Uterus (tissue), 3 donors: ENCODE measurements at regions not wholly inside any gene's neighbourhood (a gene's known extent, or its start where the extent isn't known, plus 50 kb on each side); places are given as distances from the start of the nearest gene placed in this dataset.

Source experiments
- DNase-seq, 2 donors: peaks; one replicate each; pipeline ENCODE4 v3.0.0-alpha.2; 2019 to 2020
- H3K27ac ChIP-seq, 2 donors: fragments of 200-600 bp; sonication (generic); 1 replicate in 1 of 2; 2 replicates in 1 of 2; pipeline ENCODE4 v1.5.1; 2016 to 2018
- H3K27me3 ChIP-seq, 2 donors: fragments of 200-600 bp; sonication (generic); one replicate each; pipeline ENCODE4 v1.5.1; 2018 to 2019; ENCODE audit warnings: control low read depth in 1 of 2
- H3K36me3 ChIP-seq, 2 donors: fragments of 200-600 bp; sonication (generic); one replicate each; pipeline ENCODE4 v1.5.1; 2019; ENCODE audit warnings: control low read depth in 1 of 2
- H3K4me1 ChIP-seq, 2 donors: fragments of 200-600 bp; sonication (generic); one replicate each; pipeline ENCODE4 v1.5.1; 2018 to 2019; ENCODE audit warnings: control low read depth in 1 of 2
- H3K4me3 ChIP-seq, 2 donors: fragments of 200-600 bp; sonication (generic); 1 replicate in 1 of 2; 2 replicates in 1 of 2; pipeline ENCODE4 v1.5.1; 2018 to 2019; ENCODE audit warnings: mild to moderate bottlenecking in 1 of 2
- H3K9me3 ChIP-seq, 2 donors: fragments of 200-600 bp; sonication (generic); one replicate each; pipeline ENCODE4 v1.5.1; 2019; ENCODE audit warnings: control low read depth in 1 of 2
- CTCF ChIP-seq, 4 experiments: fragments of 200-600 bp in 2 of 4; fragments of 450-650 bp in 2 of 4; sonication (generic) in 2 of 4; IDR thresholded peaks; one replicate each; pipeline ENCODE4 v1.5.1; 2016 to 2019; ENCODE audit warnings: antibody characterized with exemption in 4 of 4, mild to moderate bottlenecking in 2 of 4, moderate library complexity in 1 of 4
- POLR2A ChIP-seq, 2 donors: fragments of 450-650 bp; IDR thresholded peaks; one replicate each; pipeline ENCODE4 v1.6.1; 2016; ENCODE audit warnings: antibody characterized with exemption in 2 of 2, mild to moderate bottlenecking in 1 of 2, moderate library complexity in 1 of 2
- intact Hi-C: fragments of 100-400 bp; cut with DNase I; formaldehyde crosslinking; loops from one replicate; pipeline ENCODE4 v1.15.1; 2023; ENCODE audit warnings: low total_unique reads
- donor health status: DM: yes; HTN: yes; CAD: no.

GRCh38 chr11:13120691-13121090, 111.6 kb downstream of the RASSF10 start:
- Histone ChIP-seq H3K4me3 (no peak overlapping the region), H3K27ac (no peak overlapping the region), H3K9me3 (no peaks in the 10 kb centered on the region), H3K36me3 (no peaks in the 10 kb centered on the region), H3K4me1 (no peaks in the 10 kb centered on the region), H3K27me3 (no peaks in the 10 kb centered on the region)
- intact Hi-C loops = no loop called here
- TF ChIP-seq POLR2A (IDR thresholded peaks at IDR 0.05) (no peak), CTCF (IDR thresholded peaks at IDR 0.05) (no peak)
- no peak for DNase-seq

DNA sequence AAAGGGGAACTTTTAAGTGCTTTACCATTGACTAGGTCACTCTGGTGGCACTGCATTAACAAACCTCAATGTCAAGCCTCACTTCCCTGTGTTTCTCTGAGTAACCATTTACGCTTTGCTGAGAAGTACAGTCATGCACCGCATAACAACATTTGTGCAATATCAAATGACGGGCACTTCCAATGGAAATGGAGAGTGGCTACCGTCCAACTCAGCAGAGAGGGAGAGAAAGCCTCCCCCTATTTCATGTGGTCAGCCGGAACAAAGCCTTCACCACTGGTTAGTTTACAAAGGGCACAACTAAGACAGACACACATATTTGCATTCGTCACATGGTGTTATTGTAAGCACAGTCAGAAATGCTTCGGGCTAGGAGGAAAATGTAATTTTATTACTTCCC, 117.3 kb downstream of the RASSF10 start:
- no peaks in the 10 kb centered on the region for H3K4me1 ChIP-seq
- H3K4me3 ChIP-seq = no peak overlapping the region
- H3K27me3 ChIP-seq = no peaks in the 10 kb centered on the region
- intact Hi-C loops = no loop called here
- no peak for TF ChIP-seq CTCF (IDR thresholded peaks at IDR 0.05)
- TF ChIP-seq POLR2A (IDR thresholded peaks at IDR 0.05) = no peak
- H3K27ac ChIP-seq = no peak overlapping the region
- no peak for DNase-seq
- no peaks in the 10 kb centered on the region for H3K36me3 ChIP-seq
- H3K9me3 ChIP-seq = no peaks in the 10 kb centered on the region

- Histone ChIP-seq H3K4me3 (no peak overlapping the region), H3K27me3 (no peaks in the 10 kb centered on the region), H3K27ac (no peak overlapping the region), H3K9me3 (no peaks in the 10 kb centered on the region), H3K4me1 (no peaks in the 10 kb centered on the region), H3K36me3 (no peaks in the 10 kb centered on the region)
- DNase-seq = no peak
- intact Hi-C loops = no loop called here
- TF ChIP-seq POLR2A (IDR thresholded peaks at IDR 0.05) (no peak), CTCF (IDR thresholded peaks at IDR 0.05) (no peak)
Observed at GRCh38 chr11:13127161-13127560, 118.0 kb downstream of the RASSF10 start.

DNA sequence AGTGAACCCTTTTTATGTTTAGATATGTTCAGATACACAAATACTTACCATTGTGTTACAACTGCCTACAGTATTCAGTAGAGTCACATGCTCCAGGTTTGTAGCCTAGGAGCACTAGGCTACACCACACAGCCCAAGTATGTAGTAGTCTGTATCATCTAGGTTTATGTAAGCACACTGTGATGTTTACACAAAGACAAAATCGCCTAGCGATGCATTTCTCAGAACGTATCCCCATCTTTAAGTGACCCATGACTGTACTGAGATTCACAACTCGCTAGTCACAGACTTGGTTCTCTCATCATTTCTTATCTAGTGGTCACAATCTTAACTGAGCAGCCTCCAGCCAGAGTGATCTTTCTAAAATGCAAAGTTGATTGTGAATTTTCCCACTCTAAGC, 119.2 kb downstream of the RASSF10 start:
- intact Hi-C loops = no loop called here
- TF ChIP-seq POLR2A (IDR thresholded peaks at IDR 0.05) (no peak), CTCF (IDR thresholded peaks at IDR 0.05) (no peak)
- Histone ChIP-seq H3K27me3 (no peaks in the 10 kb centered on the region), H3K9me3 (no peaks in the 10 kb centered on the region), H3K4me3 (no peak overlapping the region), H3K27ac (no peak overlapping the region), H3K4me1 (no peaks in the 10 kb centered on the region), H3K36me3 (no peaks in the 10 kb centered on the region)
- DNase-seq = no peak

- no peaks in the 10 kb centered on the region for H3K9me3 ChIP-seq
- no peak for DNase-seq
- H3K27me3 ChIP-seq = no peaks in the 10 kb centered on the region
- no peaks in the 10 kb centered on the region for H3K36me3 ChIP-seq
- no peak for TF ChIP-seq CTCF (IDR thresholded peaks at IDR 0.05)
- no peak for TF ChIP-seq POLR2A (IDR thresholded peaks at IDR 0.05)
- no peak overlapping the region for H3K4me3 ChIP-seq
- intact Hi-C loops = no loop called here
- no peaks in the 10 kb centered on the region for H3K4me1 ChIP-seq
- no peak overlapping the region for H3K27ac ChIP-seq
Observed at GRCh38 chr11:13134066-13134465, 125.0 kb downstream of the RASSF10 start.
